ENCODE measurements at regions not wholly inside any gene's neighbourhood (a gene's known extent, or its start where the extent isn't known, plus 50 kb on each side); places are given as distances from the start of the nearest gene placed in this dataset.

DNA sequence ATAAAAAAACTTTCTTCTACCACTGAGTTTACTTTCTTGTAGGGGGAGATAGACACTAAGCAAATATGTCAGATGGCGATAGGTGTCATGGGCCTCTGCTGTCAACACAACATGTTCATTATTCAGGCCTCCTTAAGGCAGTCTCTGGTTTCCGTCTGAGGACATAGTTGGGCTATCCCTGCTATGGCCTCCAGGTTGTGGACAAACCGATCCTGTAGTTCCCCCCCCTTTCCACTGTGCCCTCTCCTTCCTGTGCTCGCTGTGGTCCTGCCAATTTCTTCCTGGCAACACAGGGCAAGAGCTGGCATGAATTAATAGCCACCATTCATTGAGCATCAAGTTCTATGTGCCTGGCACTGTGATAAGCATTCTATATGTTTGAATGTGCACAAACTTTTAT lies 81.0 kb upstream of the HS3ST2 start:
- Histone ChIP-seq H3K4me3 (ENCODE audit: insufficient read depth in 1 of 2, low read depth in 1 of 2, low read length in 2 of 2) (no peak overlapping the region), H2BK120ac (ENCODE audit: low read depth, low read length) (no peak overlapping the region), H3K36me3 (ENCODE audit: control insufficient read depth in 1 of 2, insufficient read depth in 2 of 2, low read depth in 1 of 2, low read length in 2 of 2) (no peaks in the 10 kb centered on the region), H3K4ac (ENCODE audit: low read depth in 1 of 2, low read length in 2 of 2) (no peak overlapping the region), H2BK12ac (ENCODE audit: low read length in 2 of 2) (no peak overlapping the region), H3K9ac (ENCODE audit: low read length) (no peak overlapping the region), H2BK5ac (ENCODE audit: low read depth, low read length, poor library complexity, severe bottlenecking) (no peak overlapping the region), H2AK5ac (ENCODE audit: low read length, severe bottlenecking) (no peak overlapping the region), H3K18ac (ENCODE audit: low read depth in 1 of 2, low read length in 2 of 2) (no peak overlapping the region), H3K27ac (ENCODE audit: low read length, poor library complexity, severe bottlenecking) (no peak overlapping the region), H4K8ac (ENCODE audit: low read length) (no peak overlapping the region), H3K27me3 (ENCODE audit: control insufficient read depth in 1 of 2, insufficient read depth in 1 of 2, low read length in 2 of 2) (peaks cover 0 to 8% of the 10 kb centered on the region in 2 experiments), H4K91ac (ENCODE audit: low read length) (no peak overlapping the region), H3K4me1 (ENCODE audit: control insufficient read depth, insufficient read depth, low read depth, low read length) (no peaks in the 10 kb centered on the region), H3K4me2 (ENCODE audit: low read length, poor library complexity, severe bottlenecking) (no peak overlapping the region), H3K79me1 (replicated peaks; ENCODE audit: low read length, poor library complexity, severe bottlenecking) (no peaks in the 10 kb centered on the region), H3K14ac (ENCODE audit: low read length in 2 of 2) (no peak overlapping the region), H3K23ac (ENCODE audit: low read length in 2 of 2) (no peak overlapping the region), H2BK15ac (ENCODE audit: low read depth, poor library complexity, severe bottlenecking) (no peak overlapping the region), H3K9me3 (ENCODE audit: control insufficient read depth, low read length) (no peaks in the 10 kb centered on the region), H2AFZ (ENCODE audit: low read depth, low read length) (no peak overlapping the region)
- DNase-seq: no peak
- 77% methylated on average over 3 of the region's 4 CpGs for WGBS

DNA sequence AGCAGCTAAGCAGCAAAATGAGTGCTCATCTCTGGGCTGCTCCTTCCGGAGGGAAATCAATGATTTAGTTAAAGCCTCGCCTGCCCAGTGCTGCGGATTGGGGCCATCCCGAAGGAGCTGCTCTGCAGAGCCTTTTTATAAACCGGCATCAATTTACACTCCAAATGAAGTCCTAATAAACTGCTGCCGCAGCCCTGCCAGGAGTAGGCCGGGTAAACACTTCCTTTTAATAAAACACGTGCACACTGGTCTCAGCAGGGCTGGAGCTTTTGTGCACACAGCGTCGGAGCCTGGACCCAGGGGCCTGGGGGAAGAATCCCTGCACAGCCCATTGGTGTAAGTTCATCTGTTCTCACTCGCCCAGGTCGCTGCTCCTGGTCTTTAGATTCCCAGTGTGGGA lies 79.6 kb upstream of the HS3ST2 start:
- no peaks in the 10 kb centered on the region for H3K79me1 ChIP-seq (replicated peaks; ENCODE audit: low read length, poor library complexity, severe bottlenecking)
- no peak overlapping the region for H2BK120ac ChIP-seq (ENCODE audit: low read depth, low read length)
- H2AK5ac ChIP-seq (ENCODE audit: low read length, severe bottlenecking): no peak overlapping the region
- no peak overlapping the region for H2AFZ ChIP-seq (ENCODE audit: low read depth, low read length)
- 78% methylated on average over 12 of the region's 12 CpGs for WGBS
- H3K18ac ChIP-seq (ENCODE audit: low read depth in 1 of 2, low read length in 2 of 2): no peak overlapping the region
- H3K4me1 ChIP-seq (ENCODE audit: control insufficient read depth, insufficient read depth, low read depth, low read length): no peaks in the 10 kb centered on the region
- H3K27me3 ChIP-seq (ENCODE audit: control insufficient read depth in 1 of 2, insufficient read depth in 1 of 2, low read length in 2 of 2): peaks cover 0 to 6% of the 10 kb centered on the region in 2 experiments
- no peak overlapping the region for H4K8ac ChIP-seq (ENCODE audit: low read length)
- no peak for DNase-seq
- no peaks in the 10 kb centered on the region for H3K9me3 ChIP-seq (ENCODE audit: control insufficient read depth, low read length)
- no peak overlapping the region for H3K14ac ChIP-seq (ENCODE audit: low read length in 2 of 2)
- H3K9ac ChIP-seq (ENCODE audit: low read length): no peak overlapping the region
- H2BK15ac ChIP-seq (ENCODE audit: low read depth, poor library complexity, severe bottlenecking): no peak overlapping the region
- no peak overlapping the region for H3K4me2 ChIP-seq (ENCODE audit: low read length, poor library complexity, severe bottlenecking)
- no peak overlapping the region for H3K4ac ChIP-seq (ENCODE audit: low read depth in 1 of 2, low read length in 2 of 2)
- H3K36me3 ChIP-seq (ENCODE audit: control insufficient read depth in 1 of 2, insufficient read depth in 2 of 2, low read depth in 1 of 2, low read length in 2 of 2): no peaks in the 10 kb centered on the region
- H3K4me3 ChIP-seq (ENCODE audit: insufficient read depth in 1 of 2, low read depth in 1 of 2, low read length in 2 of 2): no peak overlapping the region
- no peak overlapping the region for H2BK5ac ChIP-seq (ENCODE audit: low read depth, low read length, poor library complexity, severe bottlenecking)
- no peak overlapping the region for H3K27ac ChIP-seq (ENCODE audit: low read length, poor library complexity, severe bottlenecking)
- H3K23ac ChIP-seq (ENCODE audit: low read length in 2 of 2): no peak overlapping the region
- H2BK12ac ChIP-seq (ENCODE audit: low read length in 2 of 2): no peak overlapping the region
- no peak overlapping the region for H4K91ac ChIP-seq (ENCODE audit: low read length)

DNA sequence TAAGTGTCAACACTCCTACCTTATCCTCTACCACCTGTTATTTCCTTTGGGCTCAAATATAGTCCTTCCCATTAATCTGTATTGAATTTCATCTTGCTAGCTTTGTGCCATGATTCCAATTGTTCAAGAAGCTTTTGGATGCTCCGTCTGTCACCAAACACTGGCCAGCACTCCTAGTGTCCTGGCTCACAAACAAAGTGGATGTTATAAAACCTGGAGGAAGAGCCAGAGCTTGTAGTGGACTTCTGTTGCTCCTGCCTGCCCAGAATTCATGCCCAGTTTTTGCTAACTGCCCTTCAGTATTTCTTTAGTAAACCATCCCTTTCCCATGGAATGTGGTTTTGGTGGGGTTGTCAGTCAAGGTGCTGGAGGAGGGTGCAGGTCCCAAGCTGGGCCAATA lies 77.2 kb upstream of the HS3ST2 start:
- no peak overlapping the region for H4K8ac ChIP-seq (ENCODE audit: low read length)
- no peaks in the 10 kb centered on the region for H3K4me1 ChIP-seq (ENCODE audit: control insufficient read depth, insufficient read depth, low read depth, low read length)
- H2BK15ac ChIP-seq (ENCODE audit: low read depth, poor library complexity, severe bottlenecking): no peak overlapping the region
- no peak overlapping the region for H3K4me2 ChIP-seq (ENCODE audit: low read length, poor library complexity, severe bottlenecking)
- H3K23ac ChIP-seq (ENCODE audit: low read length in 2 of 2): no peak overlapping the region
- H3K79me1 ChIP-seq (replicated peaks; ENCODE audit: low read length, poor library complexity, severe bottlenecking): no peaks in the 10 kb centered on the region
- H3K9ac ChIP-seq (ENCODE audit: low read length): no peak overlapping the region
- no peak overlapping the region for H2AFZ ChIP-seq (ENCODE audit: low read depth, low read length)
- H2BK5ac ChIP-seq (ENCODE audit: low read depth, low read length, poor library complexity, severe bottlenecking): no peak overlapping the region
- peaks cover 0 to 6% of the 10 kb centered on the region in 2 experiments for H3K27me3 ChIP-seq (ENCODE audit: control insufficient read depth in 1 of 2, insufficient read depth in 1 of 2, low read length in 2 of 2)
- no peak overlapping the region for H3K4me3 ChIP-seq (ENCODE audit: insufficient read depth in 1 of 2, low read depth in 1 of 2, low read length in 2 of 2)
- H4K91ac ChIP-seq (ENCODE audit: low read length): no peak overlapping the region
- no peaks in the 10 kb centered on the region for H3K9me3 ChIP-seq (ENCODE audit: control insufficient read depth, low read length)
- H3K4ac ChIP-seq (ENCODE audit: low read depth in 1 of 2, low read length in 2 of 2): no peak overlapping the region
- H3K14ac ChIP-seq (ENCODE audit: low read length in 2 of 2): no peak overlapping the region
- H2AK5ac ChIP-seq (ENCODE audit: low read length, severe bottlenecking): no peak overlapping the region
- H3K27ac ChIP-seq (ENCODE audit: low read length, poor library complexity, severe bottlenecking): no peak overlapping the region
- no peaks in the 10 kb centered on the region for H3K36me3 ChIP-seq (ENCODE audit: control insufficient read depth in 1 of 2, insufficient read depth in 2 of 2, low read depth in 1 of 2, low read length in 2 of 2)
- H2BK120ac ChIP-seq (ENCODE audit: low read depth, low read length): no peak overlapping the region
- DNase-seq: no peak
- 60% methylated on average over 1 of the region's 1 CpG for WGBS
- no peak overlapping the region for H2BK12ac ChIP-seq (ENCODE audit: low read length in 2 of 2)
- H3K18ac ChIP-seq (ENCODE audit: low read depth in 1 of 2, low read length in 2 of 2): no peak overlapping the region

DNA sequence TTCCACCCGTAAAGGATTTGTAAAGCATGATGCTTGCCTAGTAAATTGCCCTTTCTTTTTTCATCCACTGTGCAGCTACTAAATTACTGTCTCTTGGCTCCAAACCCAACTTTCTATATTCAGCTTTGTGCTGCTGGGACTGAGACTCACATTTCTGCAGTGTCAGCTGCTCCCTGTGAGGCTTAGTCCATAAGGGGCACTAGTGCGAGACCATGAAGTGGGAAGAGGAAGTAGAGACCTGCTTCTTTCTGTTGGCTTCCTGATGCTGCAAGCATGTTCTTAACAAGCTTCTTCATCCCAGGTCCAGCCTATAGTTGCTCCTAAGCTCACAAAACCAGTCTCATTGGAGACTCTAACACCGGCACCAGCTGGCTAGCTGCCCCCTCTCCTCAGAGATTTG lies 74.9 kb upstream of the HS3ST2 start:
- no peak overlapping the region for H2AK5ac ChIP-seq (ENCODE audit: low read length, severe bottlenecking)
- H3K27me3 ChIP-seq (ENCODE audit: control insufficient read depth in 1 of 2, insufficient read depth in 1 of 2, low read length in 2 of 2): no peaks in the 10 kb centered on the region
- no peak overlapping the region for H3K27ac ChIP-seq (ENCODE audit: low read length, poor library complexity, severe bottlenecking)
- H4K91ac ChIP-seq (ENCODE audit: low read length): no peak overlapping the region
- no peak overlapping the region for H2BK120ac ChIP-seq (ENCODE audit: low read depth, low read length)
- no peak for DNase-seq
- no peak overlapping the region for H3K23ac ChIP-seq (ENCODE audit: low read length in 2 of 2)
- 88% methylated on average over 2 of the region's 3 CpGs for WGBS
- H3K79me1 ChIP-seq (replicated peaks; ENCODE audit: low read length, poor library complexity, severe bottlenecking): no peaks in the 10 kb centered on the region
- no peak overlapping the region for H3K4me3 ChIP-seq (ENCODE audit: insufficient read depth in 1 of 2, low read depth in 1 of 2, low read length in 2 of 2)
- no peak overlapping the region for H2AFZ ChIP-seq (ENCODE audit: low read depth, low read length)
- H3K14ac ChIP-seq (ENCODE audit: low read length in 2 of 2): no peak overlapping the region
- no peak overlapping the region for H2BK5ac ChIP-seq (ENCODE audit: low read depth, low read length, poor library complexity, severe bottlenecking)
- H3K9ac ChIP-seq (ENCODE audit: low read length): no peak overlapping the region
- H2BK15ac ChIP-seq (ENCODE audit: low read depth, poor library complexity, severe bottlenecking): no peak overlapping the region
- H3K4me2 ChIP-seq (ENCODE audit: low read length, poor library complexity, severe bottlenecking): no peak overlapping the region
- H3K18ac ChIP-seq (ENCODE audit: low read depth in 1 of 2, low read length in 2 of 2): no peak overlapping the region
- no peak overlapping the region for H2BK12ac ChIP-seq (ENCODE audit: low read length in 2 of 2)
- no peaks in the 10 kb centered on the region for H3K36me3 ChIP-seq (ENCODE audit: control insufficient read depth in 1 of 2, insufficient read depth in 2 of 2, low read depth in 1 of 2, low read length in 2 of 2)
- H3K4me1 ChIP-seq (ENCODE audit: control insufficient read depth, insufficient read depth, low read depth, low read length): no peaks in the 10 kb centered on the region
- H4K8ac ChIP-seq (ENCODE audit: low read length): no peak overlapping the region
- H3K4ac ChIP-seq (ENCODE audit: low read depth in 1 of 2, low read length in 2 of 2): no peak overlapping the region
- H3K9me3 ChIP-seq (ENCODE audit: control insufficient read depth, low read length): no peaks in the 10 kb centered on the region

Data from mesenchymal stem cell (in vitro differentiated cells and primary cell).